ENCODE measurements at regions not wholly inside any gene's neighbourhood (a gene's known extent, or its start where the extent isn't known, plus 50 kb on each side); places are given as distances from the start of the nearest gene placed in this dataset.

GRCh38 chr12:124689631-124690030 is 122.2 kb upstream of the NCOR2 start:
- TF ChIP-seq FOXP2 (optimal IDR thresholded peaks at IDR 0.05; ENCODE audit: borderline replicate concordance, extremely low read depth, extremely low read length, insufficient read depth) (no peak), REST (IDR thresholded peaks at IDR 0.05; ENCODE audit: insufficient read depth in 1 of 2, low read depth in 2 of 2, low read length in 2 of 2) (no peak), POLR2AphosphoS5 (IDR thresholded peaks at IDR 0.05; ENCODE audit: low read depth, low read length) (no peak), TAF1 (IDR thresholded peaks at IDR 0.05; ENCODE audit: borderline replicate concordance, insufficient read depth, low read length) (no peak), SIN3A (IDR thresholded peaks at IDR 0.05; ENCODE audit: borderline replicate concordance, insufficient read depth, low read length) (no peak)

- TF ChIP-seq TAF1 (IDR thresholded peaks at IDR 0.05; ENCODE audit: borderline replicate concordance, insufficient read depth, low read length) (no peak), REST (IDR thresholded peaks at IDR 0.05; ENCODE audit: insufficient read depth in 1 of 2, low read depth in 2 of 2, low read length in 2 of 2) (no peak), POLR2AphosphoS5 (IDR thresholded peaks at IDR 0.05; ENCODE audit: low read depth, low read length) (no peak), SIN3A (IDR thresholded peaks at IDR 0.05; ENCODE audit: borderline replicate concordance, insufficient read depth, low read length) (no peak), FOXP2 (optimal IDR thresholded peaks at IDR 0.05; ENCODE audit: borderline replicate concordance, extremely low read depth, extremely low read length, insufficient read depth) (no peak)
Observed at GRCh38 chr12:124688356-124688992, 121.1 kb upstream of the NCOR2 start.

GRCh38 chr12:124687917-124688316 is 120.5 kb upstream of the NCOR2 start:
- TF ChIP-seq SIN3A (IDR thresholded peaks at IDR 0.05; ENCODE audit: borderline replicate concordance, insufficient read depth, low read length) (no peak), FOXP2 (optimal IDR thresholded peaks at IDR 0.05; ENCODE audit: borderline replicate concordance, extremely low read depth, extremely low read length, insufficient read depth) (no peak), TAF1 (IDR thresholded peaks at IDR 0.05; ENCODE audit: borderline replicate concordance, insufficient read depth, low read length) (no peak), POLR2AphosphoS5 (IDR thresholded peaks at IDR 0.05; ENCODE audit: low read depth, low read length) (no peak), REST (IDR thresholded peaks at IDR 0.05; ENCODE audit: insufficient read depth in 1 of 2, low read depth in 2 of 2, low read length in 2 of 2) (no peak)

GRCh38 chr12:124687174-124687902 is 119.9 kb upstream of the NCOR2 start:
- TF ChIP-seq POLR2AphosphoS5 (IDR thresholded peaks at IDR 0.05; ENCODE audit: low read depth, low read length) (no peak), SIN3A (IDR thresholded peaks at IDR 0.05; ENCODE audit: borderline replicate concordance, insufficient read depth, low read length) (no peak), REST (IDR thresholded peaks at IDR 0.05; ENCODE audit: insufficient read depth in 1 of 2, low read depth in 2 of 2, low read length in 2 of 2) (no peak), FOXP2 (optimal IDR thresholded peaks at IDR 0.05; ENCODE audit: borderline replicate concordance, extremely low read depth, extremely low read length, insufficient read depth) (no peak), TAF1 (IDR thresholded peaks at IDR 0.05; ENCODE audit: borderline replicate concordance, insufficient read depth, low read length) (no peak)
